22Rv1 (cell line): ENCODE measurements at regions not wholly inside any gene's neighbourhood (a gene's known extent, or its start where the extent isn't known, plus 50 kb on each side); places are given as distances from the start of the nearest gene placed in this dataset.

ENCODE experiments used
- CTCF ChIP-seq: fragments of 450-650 bp; IDR thresholded peaks from 2 replicates; pipeline ENCODE4 v1.5.1; 2017; ENCODE audit warnings: mild to moderate bottlenecking
- ZFX ChIP-seq: fragments of 450-650 bp; IDR thresholded peaks from 2 replicates; pipeline ENCODE4 v1.6.1; 2017; ENCODE audit warnings: antibody characterized with exemption, borderline replicate concordance

- peak; percentile 62 for TF ChIP-seq CTCF
- no peak for TF ChIP-seq ZFX
Observed at GRCh38 chr2:241940329-241940728, 70.8 kb downstream of the RTP5 start.
